GM19467 (cell line): ENCODE measurements at regions not wholly inside any gene's neighbourhood (a gene's known extent, or its start where the extent isn't known, plus 50 kb on each side); places are given as distances from the start of the nearest gene placed in this dataset.

Source experiments
- ATAC-seq: cut with Tn5 transposase; IDR thresholded peaks from one replicate; pipeline ENCODE4 v1.9.1; 2021; ENCODE audit warnings: mild to moderate bottlenecking, moderate library complexity; ENCODE audit not compliant: unreplicated experiment

DNA sequence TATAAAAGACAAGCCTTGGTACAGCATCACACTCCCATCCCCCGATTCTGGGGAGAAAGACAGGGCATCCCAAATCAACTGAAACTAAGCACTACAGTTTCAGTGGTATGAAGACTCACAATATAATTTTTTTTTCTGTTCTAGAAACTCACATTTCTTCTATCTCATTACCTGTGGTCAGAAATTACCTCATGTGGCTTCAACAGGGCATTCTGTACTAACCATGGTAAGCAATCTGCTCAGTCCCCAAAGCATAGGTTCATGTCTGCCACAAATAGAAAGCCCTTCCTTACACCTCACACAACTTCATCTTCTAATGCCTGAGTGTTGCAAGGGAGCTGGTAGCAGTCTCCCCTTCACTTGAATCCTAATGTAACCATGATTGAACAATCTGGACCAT lies 147.4 kb upstream of the POU2AF2 start:
- peak; percentile 61 for ATAC-seq

DNA sequence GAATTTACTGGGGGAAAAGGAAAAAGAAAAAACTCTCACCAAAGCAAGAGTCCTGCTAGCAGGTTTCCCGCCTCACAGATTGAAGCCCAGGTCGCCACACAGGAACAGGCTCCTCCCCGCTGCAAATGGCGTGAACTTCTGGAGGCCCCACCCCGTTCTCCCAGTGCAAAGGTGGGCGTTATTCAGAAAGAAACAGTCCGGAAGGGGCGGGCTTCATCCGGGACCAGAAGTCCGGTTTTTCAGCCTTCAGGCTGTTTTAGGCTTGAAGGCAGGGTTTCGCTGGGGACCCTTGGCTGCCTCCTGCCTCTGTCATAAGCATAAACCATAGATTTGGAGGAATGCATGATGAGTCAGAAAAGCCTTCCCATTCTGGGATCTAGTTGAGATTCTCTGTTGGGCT lies 148.3 kb upstream of the POU2AF2 start:
- ATAC-seq: no peak

DNA sequence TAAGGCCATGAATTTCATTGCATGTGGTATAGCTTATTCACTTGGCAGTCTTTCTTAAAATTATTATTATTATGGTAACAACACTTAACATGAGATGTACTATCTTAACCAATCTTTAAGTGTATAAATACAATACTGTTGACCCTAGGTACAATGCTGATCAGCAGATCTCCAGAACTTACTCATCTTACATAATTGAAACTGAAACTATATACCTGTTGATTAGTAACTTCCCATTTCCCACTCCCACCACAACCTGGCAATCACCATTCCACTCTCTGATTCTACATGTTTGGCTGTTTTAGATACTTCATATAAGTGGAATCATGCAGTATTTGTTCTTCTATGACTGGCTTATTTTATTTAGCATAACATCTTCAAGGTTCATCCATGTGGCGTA lies 150.2 kb upstream of the POU2AF2 start:
- no peak for ATAC-seq

DNA sequence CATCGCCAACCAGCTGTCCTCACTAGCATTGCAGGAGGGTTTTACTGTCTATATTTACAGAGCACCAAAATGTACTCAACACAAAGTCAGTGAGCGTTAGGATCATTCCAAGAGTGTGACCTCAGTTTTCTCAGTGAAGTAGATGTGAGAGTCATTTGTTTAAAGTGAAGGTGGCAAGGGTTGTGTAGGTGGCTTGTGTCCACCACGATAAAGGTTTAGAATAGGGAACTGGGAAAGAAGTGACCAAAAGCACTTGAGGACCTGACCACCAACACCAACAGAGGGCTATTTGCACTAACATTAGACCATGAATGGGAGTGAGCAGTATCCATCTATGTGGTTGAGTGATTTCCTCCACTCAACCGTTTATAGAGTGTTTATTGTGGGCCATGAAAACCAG lies 152.5 kb upstream of the POU2AF2 start:
- no peak for ATAC-seq

DNA sequence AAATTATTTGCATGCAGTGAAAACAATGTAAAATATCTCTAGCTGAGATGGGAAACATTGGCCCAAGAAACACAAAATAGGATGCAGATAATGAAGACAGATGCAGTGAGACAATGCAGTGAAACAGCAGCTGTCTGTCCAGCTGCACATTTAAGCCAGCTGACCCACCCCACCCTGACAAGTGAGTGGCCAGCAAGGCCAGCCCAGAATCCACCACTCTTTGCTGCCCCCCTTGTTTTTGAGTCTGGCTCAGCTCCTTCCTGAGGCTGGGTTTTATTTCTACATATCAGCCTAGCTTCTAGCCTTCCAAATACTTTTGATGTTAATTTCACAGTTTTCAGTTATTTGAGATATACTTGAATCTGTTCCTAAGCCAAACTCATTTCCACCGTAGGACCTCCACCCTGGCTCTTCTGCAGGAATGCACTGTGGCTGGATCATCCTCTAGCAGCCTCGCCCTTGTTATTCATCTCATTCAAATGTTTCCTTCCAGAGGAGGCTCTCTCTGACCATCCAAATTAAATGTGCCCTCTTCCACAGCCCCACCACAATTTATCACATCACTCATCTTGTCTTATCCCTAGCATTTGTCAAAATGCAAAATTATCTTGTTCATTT lies 154.1 kb upstream of the POU2AF2 start:
- no peak for ATAC-seq

DNA sequence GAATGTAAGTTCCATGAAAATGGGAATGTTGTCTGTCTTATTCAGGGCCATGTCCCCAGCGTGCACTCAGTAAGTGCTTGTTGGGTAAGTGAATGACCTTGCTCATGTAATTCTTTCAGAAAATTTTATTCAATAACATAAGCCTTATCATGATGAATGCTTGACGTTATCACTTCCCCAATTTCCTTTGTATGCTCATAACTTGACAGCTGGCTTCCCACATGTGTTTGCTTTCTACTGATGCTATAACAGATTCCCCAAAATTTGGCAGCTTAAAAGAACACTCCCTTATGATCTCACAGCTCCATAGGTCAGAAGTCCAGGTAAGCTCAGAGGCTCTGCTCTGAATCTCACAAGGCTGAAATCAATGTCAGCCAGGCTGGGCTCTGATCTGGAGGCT lies 155.8 kb upstream of the POU2AF2 start:
- ATAC-seq: no peak

DNA sequence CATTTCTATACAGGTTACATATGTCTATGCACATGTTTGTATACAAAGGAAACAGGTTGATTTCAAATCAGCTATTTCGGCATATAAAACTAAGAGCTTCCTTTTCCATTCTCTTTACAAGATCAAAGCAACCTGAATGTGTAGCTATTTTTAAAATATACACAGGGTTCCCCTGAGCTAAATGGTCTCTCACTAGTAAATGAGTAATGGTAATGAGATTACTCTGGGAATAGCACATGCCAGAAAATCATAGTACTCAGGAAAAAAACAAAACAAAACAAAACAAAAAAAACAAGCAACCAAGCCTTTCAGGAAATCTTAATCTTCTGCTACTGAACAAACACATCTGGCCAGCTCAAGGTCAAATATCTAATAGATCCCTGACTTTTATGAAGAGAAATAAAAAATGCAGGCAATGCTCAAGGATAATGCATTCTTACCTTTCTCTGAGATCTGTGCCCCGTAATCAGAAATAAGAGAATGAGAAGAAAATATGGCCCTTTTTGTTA lies 156.6 kb upstream of the POU2AF2 start:
- ATAC-seq: no peak

DNA sequence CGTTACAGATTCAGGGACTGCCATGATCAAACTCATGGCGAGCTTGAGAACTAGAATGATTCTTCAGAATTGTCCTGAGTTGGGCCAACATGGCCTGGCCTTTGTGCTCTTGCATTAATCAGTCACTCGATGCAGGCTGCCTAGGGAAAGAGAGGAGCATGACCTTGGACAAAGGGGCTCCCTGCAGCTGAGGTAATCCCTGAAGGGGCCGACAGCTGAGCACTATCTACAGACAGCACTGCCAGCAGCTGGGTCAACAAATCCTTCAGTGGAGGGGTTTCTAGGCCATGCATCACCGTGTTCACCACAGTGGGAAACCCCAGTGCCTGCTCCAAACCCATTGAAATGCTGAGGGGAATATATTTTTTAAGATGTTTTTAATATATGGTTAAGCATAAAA lies 159.5 kb upstream of the POU2AF2 start:
- ATAC-seq: no peak

DNA sequence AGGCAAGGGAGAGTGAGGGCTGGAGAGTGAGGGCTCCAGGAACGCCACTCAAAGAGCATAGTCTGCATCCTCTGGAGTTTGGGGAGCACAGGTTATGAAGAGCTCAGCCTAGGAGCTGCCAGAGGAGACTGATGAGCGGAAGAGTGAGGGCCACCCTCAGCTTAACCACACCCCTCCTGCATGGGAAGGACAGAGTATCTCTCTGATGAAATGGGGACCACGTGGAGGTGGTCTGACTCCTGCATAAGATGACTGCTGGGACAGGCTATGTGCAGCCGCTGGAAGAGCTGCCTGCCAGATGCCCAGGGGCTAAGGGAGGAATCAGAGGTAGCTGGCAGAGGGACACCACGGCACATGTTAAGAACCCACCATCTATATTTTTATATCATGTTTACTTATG lies 162.9 kb upstream of the POU2AF2 start:
- ATAC-seq: no peak

DNA sequence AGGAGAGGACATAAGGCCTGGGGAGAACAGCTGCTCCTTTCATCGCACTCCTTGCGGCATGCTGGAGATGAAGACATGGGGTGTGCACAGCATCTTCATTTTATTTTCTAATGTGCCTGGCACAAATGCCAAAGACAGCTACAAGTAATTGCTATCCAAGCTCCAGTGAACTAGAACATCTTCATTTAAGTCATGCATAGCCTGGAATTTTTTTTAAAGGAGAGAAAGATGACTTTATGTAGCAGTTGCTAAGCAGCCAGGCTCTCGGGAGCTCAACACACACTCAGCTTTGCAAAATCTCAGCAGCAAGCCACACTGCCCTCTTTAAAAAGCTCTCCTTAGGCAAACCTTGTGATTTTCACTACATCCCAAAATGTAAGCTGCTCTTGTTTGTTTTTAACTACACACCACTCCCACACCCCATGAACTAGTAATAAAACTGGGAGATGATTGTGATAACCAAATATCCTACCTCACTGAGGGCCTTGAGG lies 164.5 kb upstream of the POU2AF2 start:
- no peak for ATAC-seq

DNA sequence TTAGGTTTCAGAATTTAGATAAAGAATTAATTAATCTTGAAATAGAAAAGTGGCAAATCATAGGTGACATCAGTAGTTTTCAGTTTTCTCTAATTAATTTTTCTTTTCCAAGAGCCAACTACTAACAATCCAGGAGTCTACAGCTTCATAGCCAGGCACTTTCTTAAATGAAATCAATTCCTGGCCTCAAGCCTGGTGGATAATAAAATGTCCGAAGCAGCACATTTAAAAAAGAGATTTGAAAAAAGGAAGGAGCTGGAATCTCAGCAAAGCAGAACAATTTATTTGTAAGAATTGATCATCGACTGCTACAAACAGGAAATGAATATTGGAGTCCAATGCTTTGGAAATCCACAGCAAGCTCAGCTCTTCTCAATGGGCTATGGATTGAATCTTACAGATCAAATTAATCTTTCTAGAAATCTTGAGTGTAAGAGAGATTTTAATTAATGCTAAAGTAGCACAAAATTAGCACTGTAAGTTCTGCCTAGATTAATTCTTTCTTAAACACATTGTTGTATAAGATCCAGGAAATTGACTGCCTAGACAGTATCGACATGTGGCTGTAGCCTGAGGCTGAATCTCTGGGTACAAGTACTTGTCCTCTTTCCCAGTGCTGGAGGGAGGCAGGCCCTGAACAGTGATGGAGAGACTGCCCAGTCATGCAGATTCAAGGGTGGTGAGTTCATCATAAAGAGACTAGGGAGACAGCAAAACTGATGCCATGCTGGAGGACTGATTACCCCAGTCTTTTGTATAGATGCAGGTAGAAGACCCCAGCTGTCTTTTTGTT lies 167.8 kb upstream of the POU2AF2 start:
- no peak for ATAC-seq

DNA sequence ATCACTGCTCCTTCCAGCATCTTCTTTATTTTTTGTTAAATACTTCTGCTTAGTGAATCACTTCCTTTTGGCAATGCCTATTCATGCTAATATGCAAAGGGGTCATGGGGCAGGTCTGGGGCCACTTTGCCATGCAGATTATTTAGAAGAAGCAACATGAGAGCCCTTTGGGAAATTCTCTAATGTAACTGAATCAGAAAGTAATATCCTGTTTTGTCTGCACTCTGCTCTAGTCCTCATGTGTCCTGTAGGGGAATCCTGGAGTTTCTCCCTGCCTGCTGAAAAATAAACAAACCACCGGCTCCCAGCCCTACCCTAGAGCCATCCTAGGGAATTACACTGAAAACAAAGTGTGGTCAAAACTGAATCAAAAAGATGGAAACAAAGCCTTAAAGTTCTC lies 176.5 kb upstream of the POU2AF2 start:
- ATAC-seq: no peak

DNA sequence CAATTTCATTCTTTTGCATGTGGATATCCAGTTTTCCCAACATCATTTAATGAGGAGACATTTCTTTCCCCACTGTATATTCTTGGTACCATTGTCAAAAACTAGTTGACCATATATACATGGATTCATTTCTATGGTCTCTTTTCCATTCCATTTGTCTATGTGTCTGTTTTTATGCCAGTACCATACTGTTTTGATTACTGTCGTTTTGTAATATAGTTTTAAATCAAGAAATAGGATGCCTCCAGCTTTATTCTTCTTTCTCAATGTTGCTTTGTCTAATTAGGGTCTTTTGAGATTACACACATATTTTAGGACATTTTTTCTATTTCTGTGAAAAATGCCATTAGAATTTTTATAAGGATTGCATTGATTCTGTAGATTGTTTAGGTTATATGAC lies 177.5 kb upstream of the POU2AF2 start:
- no peak for ATAC-seq

DNA sequence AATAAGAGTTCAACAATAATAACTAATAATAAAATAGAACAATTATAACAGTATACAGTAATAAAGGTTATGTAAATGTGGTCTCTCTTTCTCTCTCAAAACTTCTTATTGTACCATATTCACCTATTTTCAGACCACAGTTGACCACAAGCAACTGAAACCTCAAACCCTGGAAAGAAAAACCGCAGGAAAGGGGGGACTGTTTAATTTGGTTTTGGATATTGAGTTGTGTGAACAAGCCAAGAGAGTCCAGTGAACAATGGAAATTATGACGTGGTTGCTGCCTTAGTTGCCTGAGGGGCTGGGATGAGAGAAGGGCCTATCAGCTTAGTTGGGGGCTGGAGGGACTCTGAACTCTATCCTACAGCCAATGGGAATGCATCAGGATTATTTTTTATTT lies 178.7 kb upstream of the POU2AF2 start:
- no peak for ATAC-seq

DNA sequence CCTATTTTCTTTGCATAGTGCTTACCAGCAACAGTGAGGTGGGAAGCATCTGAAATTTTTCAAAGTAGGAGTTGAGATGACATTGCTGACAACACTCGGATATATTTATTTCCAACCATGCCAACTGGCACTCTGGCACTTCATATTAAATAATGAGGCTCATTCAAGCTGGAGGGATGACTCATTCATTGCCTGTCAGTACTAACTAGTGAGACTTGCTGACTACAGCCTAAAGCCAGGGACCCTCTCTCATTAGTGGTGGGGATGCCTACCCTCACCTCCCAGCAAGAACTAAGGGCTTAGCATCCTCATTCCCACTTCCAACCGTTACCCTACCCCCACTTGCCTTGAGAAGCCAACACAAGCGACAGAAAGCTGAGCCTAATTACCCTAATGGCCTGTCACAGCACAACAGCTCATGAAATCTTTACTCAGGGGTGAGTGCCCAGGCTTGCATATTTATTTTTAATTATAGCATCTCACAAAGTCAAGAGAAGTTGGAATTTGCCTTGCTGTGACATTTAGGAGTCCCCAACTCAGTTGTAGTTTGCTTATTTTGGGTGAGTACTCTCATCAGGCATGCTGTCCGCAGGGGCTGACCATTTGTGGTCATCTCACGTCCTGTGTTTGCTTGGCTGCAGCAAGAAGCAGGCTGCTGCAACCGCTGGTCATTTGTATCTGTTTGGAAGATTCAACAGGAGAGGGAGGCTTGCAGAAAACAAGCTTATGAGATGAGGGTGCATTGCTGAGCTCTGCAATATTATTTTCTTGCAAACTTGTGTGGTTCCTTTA lies 181.6 kb upstream of the POU2AF2 start:
- ATAC-seq: no peak

DNA sequence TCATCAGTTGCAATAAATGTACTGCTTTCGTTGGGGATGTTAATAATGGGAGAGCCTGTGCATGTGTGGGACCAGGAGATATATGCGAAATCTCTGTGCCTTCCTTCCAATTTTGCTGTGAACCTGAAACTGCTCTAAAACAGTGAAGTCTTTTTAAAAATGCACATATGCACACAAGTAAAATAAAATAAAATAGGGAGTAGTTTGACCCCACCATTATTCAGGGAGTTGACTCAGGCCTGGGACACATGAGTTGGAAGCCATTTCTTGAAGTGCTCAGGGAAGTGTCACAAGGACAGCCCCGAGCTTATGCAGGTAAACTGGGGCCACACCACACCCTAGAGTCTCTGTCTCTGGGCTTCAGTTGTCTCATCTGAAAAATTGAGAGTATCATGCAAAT lies 183.1 kb upstream of the POU2AF2 start:
- no peak for ATAC-seq

DNA sequence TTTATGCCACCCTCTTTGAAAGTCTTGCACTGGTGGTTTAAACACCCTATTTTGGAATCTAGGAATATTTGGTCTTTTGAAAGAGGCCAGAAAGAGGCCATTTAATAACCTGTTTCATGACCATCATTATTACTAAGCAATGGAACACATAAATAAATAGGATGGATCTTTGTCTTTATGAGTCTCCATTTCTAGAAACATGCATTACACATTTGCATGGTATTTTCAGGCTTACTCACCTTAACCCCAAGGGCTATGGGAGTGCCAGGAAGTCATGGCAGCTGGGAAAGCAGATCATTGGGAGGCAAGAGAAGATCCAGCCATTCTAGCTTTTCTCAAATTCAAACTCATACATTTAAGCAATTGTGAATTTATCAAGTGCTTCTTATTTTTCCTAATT lies 185.8 kb upstream of the POU2AF2 start:
- ATAC-seq: no peak

DNA sequence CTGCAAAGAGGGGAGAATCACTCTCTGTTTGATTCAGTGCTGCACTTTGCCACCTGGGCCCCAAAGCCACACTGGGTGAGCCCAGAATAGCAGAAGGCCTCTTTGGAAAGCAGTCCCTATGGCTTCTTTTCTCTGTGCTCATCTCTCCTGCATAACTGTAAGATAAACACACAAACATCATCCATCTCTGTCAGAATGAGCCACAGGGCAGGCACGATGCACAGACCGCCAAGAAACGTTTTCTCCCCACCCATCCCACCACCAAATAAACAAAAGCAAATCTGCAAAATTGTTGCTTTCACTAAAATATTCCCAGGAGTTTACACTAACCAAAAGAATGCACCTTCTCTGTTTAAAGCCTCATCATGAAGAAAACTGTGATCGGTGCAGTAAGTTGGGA lies 196.4 kb upstream of the POU2AF2 start:
- no peak for ATAC-seq

DNA sequence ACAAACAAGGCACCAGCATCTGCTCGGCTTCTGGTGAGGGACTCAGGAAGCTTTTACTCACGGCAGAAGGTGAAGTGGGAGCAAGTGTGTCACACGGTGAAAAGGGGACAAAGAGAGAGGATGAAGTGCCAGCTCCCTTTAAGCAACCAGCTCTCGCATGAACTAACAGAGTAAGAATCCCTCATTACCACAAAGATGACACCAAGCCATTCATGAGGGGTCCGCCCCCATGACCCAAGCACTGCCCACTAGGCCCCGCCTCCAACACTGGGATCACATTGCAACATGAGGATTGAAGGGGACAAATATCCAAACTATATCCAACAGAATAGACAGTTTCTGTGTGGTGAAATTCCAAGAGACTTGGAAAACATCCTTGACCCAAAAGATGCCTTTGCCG lies 198.2 kb upstream of the POU2AF2 start:
- no peak for ATAC-seq

DNA sequence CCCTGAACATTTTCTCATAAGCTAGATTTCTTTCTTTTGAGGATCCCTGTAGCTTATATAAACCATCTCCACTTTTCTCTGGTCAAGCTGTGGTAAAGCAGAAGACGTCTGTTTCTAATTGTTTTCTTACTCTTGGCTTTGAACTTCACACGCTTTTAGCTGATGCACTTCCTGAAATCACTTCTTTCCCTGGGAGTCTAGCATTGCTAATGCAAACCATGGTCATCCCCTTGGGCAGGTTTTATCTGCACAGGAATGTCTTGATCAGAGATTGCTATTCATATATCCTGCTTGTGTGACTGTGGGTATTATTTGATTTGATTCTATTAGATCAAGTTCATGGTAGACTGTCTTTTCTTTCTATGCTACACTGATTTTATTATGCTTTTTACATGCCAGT lies 199.2 kb upstream of the POU2AF2 start:
- ATAC-seq: no peak

DNA sequence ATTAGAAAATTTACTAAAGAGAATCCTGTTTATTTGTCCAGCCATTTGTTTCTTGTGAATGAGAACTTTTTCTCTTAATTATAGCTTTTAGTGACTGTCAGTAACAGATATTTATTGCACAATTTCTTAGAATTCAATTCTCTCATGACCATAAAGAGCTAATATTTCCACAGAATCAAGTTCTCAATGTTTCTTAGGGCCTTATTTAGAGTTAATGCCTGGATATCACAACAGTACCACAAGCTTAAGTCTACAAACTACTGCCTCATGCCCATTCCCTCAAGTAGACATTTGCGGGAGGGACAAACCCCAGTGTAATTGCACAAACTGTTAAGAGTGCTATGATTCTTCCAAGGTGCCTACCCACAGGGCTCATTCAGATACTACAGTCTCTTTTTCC lies 199.7 kb upstream of the POU2AF2 start:
- no peak for ATAC-seq

DNA sequence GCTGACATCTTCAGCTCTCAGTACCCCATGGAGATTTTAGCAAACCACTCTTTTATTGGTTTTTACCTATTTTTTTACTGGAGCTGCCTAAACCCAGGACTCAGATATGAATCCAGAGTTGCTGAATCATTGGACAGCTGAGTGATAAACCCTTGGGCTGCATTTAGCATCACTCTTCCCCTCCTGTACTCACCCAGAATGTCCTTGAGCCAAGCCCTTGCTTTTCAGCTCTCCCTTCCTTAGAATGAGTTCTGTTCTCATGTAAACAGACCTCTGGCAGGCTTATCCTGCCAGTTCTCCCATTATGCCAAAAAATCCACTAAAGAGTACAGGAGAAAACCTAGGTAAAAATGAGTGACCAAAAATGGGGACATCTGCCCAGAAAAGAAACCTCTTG lies 200.1 kb upstream of the POU2AF2 start:
- no peak for ATAC-seq
